ENCODE measurements at regions not wholly inside any gene's neighbourhood (a gene's known extent, or its start where the extent isn't known, plus 50 kb on each side); places are given as distances from the start of the nearest gene placed in this dataset.
"Not testable (repeated sequence)": the region's sequence is repeated elsewhere in the genome, so short reads cannot be mapped to it uniquely, and the experiment has no call there.

DNA sequence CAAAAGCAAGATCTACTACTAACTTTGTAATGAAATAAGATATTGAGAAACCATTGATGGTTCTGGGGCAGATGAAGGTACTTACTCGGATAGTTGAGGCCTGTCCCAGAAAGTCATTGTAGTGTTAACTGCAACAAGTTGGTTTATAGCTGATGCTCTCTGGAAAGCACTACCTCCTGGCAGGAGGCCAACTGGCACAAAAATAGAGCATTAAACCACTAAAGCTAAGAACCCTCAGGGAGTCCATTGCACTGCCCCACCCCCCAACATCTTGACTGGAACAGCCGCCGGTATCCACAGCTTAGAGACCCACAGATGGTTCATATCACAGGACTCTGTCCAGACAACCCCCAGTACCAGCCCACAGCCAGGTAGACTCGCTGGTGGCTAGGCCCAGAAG is 552.5 kb upstream of the CRIM1 start:
- no peak for DNase-seq (ENCODE audit: low spot score)

DNA sequence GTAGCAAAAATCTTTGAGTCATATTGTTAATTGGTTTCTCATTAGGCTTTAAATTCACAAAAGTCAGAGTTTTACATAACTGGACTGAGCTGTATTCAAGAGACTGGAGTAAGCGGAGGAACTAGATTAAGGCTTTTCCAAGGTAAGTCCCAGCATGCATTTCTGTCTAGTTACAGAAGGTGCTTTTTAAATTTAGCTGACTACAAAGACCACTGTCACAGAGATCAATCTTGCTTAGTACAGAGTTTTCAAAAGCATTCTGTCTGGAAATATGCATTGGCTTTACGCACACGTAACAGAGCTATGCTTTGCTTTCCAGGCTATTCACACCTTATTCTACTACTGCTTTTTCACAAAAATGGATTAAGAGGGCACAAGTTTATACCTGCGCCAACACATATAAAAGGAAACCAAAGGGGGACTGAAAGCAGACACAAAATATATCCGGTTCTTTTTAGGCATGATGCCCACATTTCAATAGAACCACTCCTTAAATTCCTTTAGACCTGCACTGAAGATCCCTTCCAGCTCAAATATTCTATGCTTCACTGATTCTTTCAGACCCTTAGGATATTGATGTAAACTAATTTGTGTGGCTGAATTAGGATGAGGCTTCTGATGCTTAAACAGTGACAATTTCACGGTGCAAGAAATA is 560.7 kb upstream of the CRIM1 start:
- no peak for DNase-seq (ENCODE audit: low spot score)

DNA sequence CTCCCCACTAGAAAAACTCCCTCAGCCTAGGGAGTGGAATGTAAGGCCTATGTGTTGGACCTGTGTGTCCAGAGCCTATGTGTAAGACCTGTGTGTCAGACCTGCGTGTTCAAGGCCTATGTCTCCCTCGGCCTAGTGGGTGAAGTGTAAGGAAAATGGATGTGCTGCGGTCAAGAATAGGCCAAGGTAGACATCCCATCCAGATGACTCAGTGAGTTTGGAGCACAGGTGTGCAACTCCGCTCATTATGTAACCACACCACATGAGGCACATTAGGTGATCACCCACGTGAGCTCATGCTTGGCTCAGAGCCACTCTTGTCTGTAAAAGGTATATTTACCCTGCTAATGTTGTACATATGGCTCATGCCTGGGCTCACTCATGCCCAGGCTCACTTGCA is 565.3 kb upstream of the CRIM1 start:
- DNase-seq (ENCODE audit: low spot score), result no peak

DNA sequence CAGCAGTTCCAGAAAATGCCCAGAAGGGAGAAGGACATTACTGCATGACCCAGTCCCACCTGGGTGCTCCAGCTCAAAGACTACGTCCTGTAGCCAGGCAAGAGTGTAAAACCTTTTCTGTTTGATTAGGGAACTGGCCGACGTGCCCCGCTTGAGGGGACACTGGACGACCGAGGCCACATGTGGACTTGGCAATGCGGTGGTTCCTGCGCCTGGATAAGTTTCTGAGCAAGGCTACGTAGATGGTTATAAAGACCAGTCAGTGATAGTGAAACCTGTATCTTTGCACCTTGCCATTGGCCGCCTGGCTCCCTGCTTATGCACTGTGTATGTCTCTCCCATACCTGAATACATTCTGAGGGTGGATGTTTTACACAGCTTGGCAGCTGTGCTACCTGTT is 567.0 kb upstream of the CRIM1 start:
- DNase-seq (ENCODE audit: low spot score), result no peak

DNA sequence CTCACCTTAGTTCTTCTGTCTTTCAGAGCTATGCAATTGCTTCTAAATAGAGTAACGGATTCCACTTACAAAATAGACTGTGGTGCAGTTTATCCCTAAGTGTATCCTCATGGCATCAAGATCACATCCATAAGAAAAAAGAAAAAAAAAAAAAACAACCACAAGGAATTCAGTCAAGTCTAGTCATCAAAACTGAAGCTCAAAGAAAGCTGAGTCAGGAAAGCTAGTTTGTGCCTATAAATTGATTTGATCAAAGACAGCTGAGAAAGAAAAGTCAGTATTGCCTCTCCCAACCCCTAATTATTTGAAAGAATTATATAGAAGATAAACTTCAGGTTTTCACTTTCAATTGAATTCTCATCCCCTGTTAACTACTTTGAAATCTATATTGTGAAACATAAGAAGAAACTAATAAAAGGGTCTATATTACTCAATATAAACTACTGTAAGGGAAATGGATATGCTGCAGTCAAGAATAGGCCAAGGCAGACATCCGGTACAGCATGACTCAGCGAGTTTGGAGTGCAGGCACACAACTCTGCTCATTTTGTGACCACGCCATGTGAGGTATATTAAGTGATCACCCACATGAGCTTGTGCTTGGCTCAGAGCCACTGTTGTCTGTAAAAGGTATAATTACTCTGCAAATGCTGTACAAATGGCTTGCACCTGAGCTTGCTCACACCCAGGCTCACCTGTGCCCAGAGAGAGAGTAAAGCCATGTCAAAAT is 568.1 kb upstream of the CRIM1 start:
- DNase-seq (ENCODE audit: low spot score), result no peak

DNA sequence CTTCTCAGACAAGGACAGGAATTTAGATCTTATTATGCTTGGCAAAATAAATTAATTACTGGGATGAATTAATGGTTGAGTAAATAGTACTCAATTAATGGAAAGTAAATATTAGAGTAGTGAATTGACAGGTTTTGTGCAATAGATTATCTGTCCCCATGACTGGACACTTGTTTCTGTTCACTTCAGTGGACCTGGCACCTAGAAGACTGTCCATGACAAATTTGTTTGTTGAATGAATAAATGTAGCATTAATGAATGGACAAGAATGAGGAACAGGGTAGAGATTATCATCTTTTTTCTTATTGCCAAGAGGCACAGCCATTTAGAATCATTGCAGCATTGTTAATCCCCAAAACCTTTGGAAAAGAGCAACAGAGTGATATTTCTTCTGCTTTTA is 570.0 kb upstream of the CRIM1 start:
- DNase-seq (ENCODE audit: low spot score), result no peak

DNA sequence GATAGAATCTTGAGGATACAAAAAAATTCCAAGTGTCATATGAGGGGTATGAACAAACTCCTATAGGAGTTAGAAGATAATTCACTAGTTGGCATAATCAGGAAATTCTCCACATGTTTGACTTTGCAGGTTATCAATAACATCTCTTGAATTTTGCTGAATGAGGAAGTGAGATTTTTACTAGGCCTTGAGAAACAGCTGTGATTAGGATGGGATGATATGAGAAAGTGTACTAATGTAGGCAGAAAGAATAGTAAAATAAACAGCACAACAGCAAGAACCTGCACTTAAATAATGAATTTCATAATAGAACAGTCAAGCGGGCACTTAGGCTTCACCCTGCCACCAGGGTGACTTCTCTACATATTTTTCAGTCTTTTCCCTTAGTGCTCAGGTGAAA is 570.8 kb upstream of the CRIM1 start:
- no peak for DNase-seq (ENCODE audit: low spot score)

DNA sequence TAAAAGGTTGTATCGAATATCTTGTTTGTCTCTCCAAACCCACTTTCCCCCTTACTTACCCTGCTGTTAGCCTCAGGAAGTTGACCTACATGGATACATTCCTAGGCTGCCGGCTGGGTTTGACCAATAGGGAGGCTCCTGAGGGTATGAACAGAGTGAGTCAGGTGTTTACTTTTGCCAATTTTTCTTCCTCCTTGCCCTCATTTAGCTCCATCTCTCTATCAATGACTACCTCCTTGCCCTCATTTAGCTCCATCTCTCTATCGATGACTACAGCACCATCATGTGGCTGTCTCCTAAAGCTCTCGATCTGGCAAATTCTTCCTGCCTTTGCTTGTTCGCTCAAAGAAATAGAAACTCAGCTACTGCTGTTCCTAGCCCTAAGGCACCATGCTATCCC is 571.9 kb upstream of the CRIM1 start:
- no peak for DNase-seq (ENCODE audit: low spot score)

DNA sequence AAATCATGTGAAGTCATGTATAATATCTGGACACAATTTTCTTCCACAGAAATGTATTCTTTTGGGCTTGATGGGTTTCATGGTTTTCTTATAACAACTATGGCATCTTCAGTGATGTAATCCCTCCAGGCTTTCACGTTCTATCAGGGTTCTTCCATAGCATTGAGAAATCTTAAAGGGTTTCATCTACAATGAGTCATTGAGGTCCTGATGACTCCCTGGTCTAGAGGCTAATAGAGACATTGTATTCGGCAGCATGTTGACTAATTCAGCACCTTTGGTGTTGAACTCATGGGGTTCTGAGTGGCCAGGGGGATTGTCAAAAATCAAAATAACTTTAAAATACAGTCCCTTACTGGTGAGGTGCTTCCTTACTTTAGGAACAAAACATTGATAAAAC is 614.0 kb upstream of the CRIM1 start:
- no peak for DNase-seq (ENCODE audit: low spot score)

DNA sequence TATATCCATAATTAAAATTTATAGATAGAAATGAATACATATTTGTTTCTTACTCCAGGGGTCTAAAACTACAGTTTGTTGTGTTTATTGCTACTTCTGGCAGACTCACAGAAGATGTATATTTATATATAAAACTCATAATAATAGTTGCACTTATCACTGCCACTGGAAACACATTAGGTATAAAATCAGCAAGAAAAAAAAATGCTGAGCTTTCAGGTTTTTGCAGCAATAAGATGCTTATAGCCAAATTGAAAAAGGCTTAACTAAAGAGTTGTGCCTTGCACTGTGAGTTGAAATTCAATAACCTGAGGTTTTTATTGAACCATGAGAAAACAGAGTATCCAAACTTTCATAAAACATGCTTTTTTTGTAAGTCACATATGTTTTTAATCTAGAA is 623.9 kb upstream of the CRIM1 start:
- DNase-seq (ENCODE audit: low spot score), result no peak

DNA sequence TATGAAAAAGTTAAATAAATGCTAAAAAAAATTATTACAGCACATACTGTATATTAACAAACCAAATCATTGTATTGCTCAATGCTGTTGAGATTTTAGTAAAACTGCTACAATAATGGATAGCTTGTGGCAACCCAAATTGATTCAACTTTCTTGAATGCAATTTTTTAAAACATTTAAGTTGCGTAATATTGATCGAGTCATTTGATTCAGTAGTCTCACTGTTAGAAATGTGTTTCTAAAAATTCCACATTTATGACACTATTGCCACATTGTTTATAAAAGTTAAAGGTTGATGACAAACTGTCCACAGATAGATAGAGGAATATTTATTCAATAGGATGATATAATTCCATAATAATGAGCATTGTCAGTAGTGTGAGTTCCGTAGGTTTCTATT is 640.7 kb upstream of the CRIM1 start:
- DNase-seq (ENCODE audit: low spot score), result no peak

DNA sequence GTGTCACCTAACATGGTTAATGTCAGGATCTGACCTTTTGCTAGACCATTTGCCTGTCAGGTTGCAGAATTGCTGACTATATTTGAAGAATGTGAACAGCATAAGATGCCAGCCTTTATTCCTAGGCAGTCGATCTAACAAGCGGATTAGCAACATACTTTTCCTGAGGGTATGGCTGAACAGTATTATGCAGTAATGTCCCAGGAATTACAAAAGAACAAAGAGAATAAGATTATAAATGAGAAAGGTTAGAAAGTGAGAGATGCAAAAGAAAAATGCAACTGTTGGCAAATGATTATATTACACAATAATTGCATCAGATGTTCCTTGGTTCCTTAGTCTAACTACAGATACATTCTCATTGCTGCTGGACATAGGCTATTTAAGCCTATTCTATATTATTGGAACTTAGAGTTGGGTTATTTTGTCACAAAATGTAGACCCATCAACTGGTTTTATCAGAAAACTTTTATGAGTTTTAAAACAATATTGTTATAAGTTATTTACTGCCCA is 647.1 kb upstream of the CRIM1 start:
- no peak for DNase-seq (ENCODE audit: low spot score)

DNA sequence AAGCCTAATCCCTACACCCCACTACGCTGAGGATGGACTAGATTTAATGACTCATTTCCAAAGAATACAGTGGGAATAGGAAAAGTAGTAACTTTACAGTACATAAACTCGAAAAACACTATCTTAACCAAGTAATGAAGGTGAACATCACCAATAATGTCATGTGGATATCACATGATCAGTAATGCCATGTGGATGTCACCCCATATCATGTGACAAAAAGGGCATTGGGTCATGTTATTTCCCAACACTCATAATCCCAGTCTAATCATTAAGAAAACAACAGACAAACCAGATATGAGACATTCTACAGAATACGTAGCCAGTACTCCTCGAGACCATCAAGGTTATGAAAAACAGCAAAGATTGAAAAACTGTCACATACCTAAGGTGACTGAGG is 667.3 kb upstream of the CRIM1 start:
- DNase-seq (ENCODE audit: low spot score), result no peak

DNA sequence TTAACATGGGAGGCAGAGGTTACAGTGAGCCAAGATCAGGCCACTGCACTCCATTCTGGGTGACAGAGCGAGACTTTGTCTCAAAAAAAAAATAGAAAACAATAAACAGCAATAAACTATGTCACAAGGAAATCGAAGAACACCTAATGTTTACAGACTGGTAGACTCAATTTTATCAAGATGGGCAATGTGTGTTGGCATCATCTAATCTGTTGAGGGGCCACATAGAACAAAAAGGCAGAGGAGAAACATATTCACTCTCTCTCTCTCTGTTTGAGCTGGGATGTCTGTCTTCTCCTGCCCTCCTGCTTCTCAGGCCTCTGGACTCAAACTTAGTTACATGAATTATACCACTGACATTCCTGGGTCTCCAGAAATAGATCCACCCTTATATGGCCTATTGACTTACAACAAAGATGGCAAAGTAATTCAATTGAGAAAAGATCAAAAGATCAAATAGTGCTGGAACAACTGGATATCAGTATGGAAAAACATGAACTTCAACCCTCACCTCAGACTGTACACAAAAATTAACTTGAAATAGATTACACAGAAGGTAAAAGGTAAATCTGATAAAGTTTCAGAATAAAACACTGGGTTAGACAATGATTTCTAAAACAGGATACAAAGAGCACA is 703.8 kb upstream of the CRIM1 start:
- no peak for DNase-seq (ENCODE audit: low spot score)

DNA sequence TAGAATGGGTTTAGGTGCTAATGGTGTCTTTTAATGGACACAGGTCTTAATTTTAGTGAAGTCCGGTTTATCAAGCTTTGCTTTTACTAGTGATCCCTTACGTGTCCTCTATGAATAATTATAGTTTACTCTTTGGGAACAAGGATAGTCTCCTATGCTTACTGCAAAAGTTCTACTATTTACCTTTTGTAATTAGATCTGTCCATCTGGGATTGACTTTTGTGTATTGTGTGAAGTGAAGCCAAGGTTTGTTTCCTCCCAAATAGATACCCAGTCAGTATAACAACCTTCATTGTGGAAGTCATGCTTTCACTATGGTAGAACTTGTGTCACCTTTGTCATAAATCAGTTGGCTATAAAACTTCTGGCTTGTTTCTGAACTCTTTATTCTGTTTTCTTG is 740.9 kb upstream of the CRIM1 start:
- DNase-seq (ENCODE audit: low spot score), result no peak

DNA sequence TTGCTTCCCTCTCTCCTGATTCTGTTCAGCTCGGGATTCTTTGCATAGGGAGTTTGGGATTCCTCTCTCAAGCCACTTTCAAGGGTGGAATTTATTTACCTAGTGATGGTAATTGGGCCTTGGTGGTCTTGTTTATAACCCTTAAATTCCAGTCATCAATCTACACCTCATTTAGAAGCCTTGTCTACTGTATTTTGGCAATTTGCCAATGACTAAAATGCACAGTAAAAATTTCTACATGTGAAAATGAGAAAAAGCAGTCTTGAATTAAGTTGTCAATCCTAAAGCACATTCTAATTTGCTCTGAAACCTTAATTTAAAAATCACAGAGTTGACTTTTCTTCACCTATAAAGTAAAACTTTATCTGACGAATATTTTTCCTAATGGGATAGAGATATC is 749.2 kb upstream of the CRIM1 start:
- DNase-seq (ENCODE audit: low spot score), result no peak

DNA sequence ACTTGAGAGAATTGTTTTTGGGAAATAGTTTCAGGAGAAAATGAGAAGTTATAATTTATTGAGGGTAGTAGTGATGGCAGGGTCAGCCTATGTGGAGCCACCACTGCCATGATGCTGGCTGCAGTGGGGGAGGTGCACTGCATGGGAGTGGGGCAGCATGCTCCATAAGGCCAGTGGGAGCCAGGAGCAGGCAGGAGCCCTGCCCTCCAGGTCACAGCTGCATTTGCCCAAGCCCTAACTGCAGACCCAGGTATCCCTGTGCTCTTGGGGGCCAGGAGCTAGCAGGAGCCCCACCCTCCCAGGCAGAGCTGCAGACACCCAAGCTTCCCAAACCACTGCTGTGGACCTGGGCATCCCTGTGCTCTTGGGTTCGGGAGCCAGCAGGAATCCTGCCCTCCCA is 757.3 kb upstream of the CRIM1 start:
- DNase-seq (ENCODE audit: low spot score), result no peak

DNA sequence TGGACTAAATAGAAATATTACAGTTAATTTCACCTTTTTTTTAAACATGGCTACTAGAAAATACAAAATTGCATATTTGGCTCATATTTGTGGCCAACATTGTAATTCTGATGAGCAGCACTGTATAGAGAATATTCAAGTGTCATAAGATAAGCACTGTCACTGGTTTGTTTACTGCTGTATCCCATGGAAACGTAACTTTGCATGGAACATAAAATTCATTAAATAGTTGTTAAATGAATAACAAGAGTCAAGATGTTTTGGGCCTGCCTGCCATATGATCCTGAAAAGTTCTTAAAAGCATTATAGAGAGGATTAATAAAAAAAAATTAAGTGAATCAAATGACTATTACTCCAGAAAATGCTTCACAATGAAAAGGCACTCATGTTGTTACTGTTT is 763.7 kb upstream of the CRIM1 start:
- DNase-seq (ENCODE audit: low spot score), result no peak

DNA sequence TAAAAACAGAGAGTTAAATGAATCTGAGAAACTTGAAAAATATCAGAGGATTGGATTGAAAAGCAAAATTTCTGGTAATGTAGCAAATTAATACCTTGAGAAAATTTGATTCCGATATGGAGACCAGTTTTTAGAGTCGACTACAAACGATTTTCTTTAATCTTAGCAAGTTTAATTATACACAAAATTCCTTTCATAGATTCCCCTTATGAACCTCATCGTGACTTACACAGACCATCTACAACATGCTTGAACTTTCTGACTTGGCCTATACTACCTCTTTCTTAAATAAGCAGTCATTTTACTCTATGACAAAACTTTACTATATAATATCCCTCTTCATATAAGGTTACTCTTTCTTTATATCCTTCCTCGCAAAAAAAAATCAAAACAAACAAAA is 769.6 kb upstream of the CRIM1 start:
- DNase-seq (ENCODE audit: low spot score), result no peak

DNA sequence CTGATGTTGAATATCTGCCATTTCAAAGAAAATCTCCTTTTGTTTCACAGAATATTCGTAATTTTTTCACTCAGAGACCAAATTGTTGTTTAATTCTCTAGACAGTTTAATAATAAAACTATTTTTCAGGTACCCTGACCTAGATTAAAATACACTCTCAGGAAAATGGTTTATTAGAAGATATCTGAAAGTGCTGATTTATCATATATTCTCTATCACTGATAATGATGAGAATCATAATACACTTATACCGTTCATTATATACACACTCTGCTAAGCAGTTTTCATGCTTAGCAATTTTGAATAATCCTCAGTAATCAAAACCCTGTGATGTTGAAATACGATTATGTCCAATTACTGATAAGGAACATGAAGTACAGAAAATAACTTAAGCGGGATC is 772.9 kb upstream of the CRIM1 start:
- no peak for DNase-seq (ENCODE audit: low spot score)

DNA sequence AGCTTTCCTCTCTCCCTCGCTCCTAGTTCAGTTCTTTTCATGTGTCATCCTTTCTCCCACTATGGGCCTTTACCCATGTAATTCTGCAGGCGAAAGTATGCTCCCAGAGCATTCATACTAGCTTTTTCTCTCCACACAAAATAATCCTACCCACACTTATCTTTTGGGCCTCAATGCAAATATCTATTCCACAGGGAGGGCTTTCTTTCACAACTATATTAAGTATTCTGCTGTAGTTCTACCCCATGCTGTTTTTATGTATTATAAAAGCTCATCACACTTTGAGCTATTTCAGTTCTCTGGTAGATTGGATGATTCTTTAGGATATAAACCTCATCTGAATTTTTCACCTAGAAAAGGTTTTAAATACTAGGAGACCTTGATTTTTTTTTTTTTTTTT is 774.6 kb upstream of the CRIM1 start:
- no peak for DNase-seq (ENCODE audit: low spot score)

DNA sequence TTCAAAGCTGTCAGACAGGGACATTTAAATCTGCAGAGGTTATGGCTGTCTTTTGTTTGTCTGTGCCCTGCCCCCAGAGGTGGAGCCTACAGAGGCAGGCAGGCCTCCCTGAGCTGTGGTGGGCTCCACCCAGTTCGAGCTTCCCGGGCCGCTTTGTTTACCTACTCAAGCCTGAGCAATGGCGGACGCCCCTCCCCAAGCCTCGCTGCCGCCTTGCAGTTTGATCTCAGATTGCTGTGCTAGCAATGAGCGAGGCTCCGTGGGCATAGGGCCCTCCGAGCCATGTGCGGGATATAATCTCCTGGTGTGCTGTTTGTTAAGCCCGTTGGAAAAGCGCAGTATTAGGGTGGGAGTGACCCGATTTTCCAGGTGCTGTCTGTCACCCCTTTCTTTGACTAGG is 787.0 kb upstream of the CRIM1 start:
- DNase-seq (ENCODE audit: low spot score), result not testable (repeated sequence)

DNA sequence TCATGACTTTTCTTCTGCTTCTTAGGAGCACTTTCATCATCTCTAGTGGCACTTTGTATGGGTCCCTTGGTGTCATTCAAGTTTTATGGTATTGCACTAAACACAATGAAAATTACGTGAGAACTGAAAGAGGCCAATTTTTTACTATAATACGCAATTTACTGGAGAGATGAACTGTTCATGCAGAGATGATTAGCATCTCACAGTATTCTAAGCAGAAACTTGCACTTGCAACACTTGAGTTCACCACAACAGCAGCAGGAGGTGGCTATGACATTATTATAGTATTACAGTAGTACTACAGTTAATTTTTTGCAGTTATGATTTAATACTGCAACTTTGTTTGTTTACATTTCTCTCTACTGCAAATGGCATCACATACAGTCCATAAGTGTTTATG is 793.1 kb upstream of the CRIM1 start:
- DNase-seq (ENCODE audit: low spot score), result no peak

DNA sequence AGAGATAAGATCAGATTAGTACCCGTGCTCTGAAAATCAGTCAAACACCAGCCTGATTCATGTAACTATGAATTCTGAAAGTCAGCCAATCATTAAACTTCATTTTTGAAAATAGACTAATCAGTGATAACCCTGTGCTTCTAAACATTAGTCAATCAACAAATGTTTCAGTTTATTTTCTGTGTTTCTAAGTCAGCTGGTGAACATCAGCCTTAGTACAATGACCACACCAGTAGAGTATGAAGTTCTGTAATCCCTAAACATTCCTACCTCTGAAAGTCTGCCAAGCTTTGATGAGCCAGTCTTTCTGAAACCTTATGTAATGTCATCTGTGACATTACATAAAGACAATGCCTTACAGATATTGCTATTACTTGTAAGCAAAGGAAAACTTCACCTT is 807.4 kb upstream of the CRIM1 start:
- DNase-seq (ENCODE audit: low spot score), result no peak
